ENCODE measurements at regions not wholly inside any gene's neighbourhood (a gene's known extent, or its start where the extent isn't known, plus 50 kb on each side); places are given as distances from the start of the nearest gene placed in this dataset.
"Not testable (repeated sequence)": the region's sequence is repeated elsewhere in the genome, so short reads cannot be mapped to it uniquely, and the experiment has no call there.

DNA sequence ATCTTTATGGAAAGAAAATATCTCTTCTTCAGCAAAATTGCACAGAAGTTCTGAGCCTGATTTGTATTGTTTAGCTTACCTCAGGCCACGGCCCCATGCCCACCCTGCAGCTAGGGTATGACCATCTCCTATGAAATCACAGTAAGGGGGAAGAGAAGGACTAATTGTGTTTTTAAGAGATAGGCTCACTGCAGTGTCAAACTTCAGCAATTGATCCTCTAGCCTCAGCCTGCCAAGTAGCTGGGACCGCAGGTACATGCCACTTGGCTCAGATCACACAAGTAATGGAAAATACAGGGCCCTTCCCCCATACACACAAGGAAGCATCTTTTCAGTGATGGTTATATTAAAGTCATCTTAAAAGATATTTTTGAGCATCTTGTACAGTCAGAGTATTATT, 60.0 kb downstream of the DMAC1 start:
- DNase-seq = no peak

DNA sequence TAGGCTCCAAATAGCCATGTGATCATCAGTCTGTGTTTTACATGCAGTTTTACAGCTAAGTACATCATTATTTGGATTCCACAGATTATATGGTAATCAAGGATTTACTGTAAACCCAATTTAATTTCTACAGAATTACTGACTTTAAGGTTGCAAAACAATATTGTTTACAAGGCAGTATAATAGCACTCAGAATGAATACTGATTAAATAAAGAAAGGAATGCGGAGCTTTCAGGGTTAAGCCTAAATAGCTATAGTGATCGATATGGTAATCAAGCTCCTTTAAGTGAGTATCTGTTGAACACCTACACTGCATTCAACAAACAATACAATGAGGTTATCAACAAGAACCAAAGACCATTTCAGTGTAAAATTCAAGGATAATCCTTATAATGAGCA, 64.3 kb downstream of the DMAC1 start:
- DNase-seq = no peak

GRCh38 chr9:7730164-7730445, 69.5 kb downstream of the DMAC1 start:
- no peak for DNase-seq

DNA sequence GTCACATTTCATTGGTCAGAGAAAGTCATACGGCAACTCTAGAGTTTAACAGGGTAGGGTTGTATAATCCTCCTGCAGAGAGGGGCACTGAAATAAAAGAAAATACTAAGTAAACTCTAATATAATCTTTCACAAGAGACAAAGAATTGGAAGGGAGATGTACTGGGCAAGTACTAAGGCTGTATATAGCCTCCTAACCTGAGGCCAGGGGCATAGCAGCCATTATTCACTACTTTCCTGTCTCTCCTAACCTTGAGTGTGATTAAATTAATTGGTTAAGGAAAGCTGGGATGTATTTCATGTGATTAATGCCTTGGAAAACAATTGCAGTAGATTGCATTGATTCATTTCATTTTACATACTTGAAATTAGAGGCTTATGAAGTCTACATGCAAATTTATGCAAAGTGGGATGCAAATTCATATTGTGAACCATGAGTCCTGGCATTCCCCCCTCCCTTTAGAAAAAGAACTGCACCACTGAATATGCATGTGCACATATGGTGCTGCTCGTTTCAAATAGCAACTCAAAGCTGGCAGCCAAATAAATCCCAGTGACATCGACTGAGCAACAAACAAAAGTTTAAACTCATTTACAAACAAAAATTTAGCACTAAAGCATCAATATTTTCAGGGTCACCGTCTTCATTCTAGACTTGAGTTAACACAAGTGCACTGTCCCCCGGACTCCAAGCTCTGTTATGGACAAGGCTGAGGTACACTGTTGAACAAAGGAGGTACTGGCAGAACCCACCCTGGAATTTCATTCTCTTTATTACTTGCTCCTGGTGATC, 70.0 kb downstream of the DMAC1 start:
- no peak for DNase-seq

- no peak for DNase-seq
These were observed 78.3 kb downstream of the DMAC1 start for GRCh38 chr9:7721291-7721690.

DNA sequence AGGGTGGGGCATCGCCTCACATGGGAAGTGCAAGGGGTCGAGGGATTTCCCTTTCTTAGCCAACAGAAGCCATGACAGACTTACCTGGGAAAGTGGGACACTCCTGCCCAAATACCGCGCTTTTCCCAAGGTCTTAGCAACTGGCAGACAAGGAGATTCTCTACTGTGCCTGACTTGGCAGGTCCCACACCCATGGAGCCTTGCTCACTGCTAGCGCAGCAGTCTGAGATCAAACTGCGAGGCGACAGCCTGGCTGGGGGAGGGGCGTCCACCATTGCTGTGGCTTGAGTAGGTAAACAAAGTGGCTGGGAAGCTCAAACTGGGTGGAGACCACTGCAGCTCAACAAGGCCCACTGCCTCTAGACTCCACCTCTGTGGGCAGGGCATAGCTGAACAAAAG, 86.5 kb downstream of the DMAC1 start:
- DNase-seq = not testable (repeated sequence)

DNA sequence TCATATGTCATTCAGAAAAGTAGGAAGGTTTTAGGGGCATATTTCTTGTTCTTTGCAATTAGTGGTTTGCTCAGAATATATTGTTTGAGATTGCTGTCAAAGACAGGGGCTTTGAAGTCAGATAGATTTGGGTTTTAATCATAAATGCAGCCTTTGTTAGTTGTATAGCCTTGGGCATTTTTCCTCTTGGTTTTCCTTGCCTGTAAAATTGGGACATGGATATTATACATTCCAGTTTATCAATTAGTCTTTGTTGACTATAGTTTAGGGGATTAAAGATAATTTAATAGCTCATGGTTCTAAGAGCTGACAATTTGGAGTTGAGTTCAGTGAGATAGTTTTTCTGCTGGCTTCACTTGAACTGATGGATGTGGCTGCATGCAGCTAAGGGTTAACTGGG, 88.9 kb downstream of the DMAC1 start:
- no peak for DNase-seq

GRCh38 chr9:7707934-7708333, 91.6 kb downstream of the DMAC1 start:
- DNase-seq = no peak

DNA sequence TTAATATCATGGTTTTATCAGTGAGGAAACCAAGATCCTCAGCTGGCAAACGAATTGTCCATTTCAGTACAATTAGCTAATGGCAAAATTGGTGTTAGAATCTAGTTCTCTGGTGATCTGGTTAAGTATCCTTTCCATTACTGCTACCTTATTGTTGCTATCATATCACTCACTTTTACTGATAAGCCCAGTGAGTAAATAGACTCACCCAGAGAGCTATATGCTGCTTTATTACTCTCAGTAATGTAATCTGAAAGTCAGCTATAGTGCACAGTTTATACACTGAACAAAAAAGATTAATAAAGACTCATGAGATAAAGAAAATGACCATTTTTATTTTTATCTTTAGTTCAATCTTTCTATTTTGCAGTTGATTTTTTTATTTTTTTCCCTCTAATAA, 95.0 kb downstream of the DMAC1 start:
- DNase-seq = no peak

DNA sequence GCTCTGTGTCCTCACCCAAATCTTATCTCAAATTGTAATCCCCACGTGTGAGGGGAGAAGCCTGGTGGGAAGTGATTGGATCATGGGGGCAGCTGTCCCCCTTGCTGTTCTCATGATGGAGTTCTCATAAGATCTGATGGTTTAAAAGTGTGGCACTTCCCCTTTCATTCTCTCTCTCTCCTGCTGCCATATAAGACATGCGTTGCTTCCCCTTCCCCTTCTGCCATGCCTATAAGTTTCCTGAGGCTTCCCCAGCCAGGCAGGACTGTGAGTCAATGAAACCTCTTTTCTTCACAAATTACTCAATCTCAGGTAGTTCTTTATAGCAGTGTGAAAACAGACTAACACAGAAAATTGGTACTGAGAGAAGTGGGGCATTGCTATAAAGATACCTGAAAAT, 107.7 kb downstream of the DMAC1 start:
- no peak for DNase-seq

- DNase-seq = no peak
These were observed 109.6 kb downstream of the DMAC1 start for GRCh38 chr9:7690014-7690413.

DNA sequence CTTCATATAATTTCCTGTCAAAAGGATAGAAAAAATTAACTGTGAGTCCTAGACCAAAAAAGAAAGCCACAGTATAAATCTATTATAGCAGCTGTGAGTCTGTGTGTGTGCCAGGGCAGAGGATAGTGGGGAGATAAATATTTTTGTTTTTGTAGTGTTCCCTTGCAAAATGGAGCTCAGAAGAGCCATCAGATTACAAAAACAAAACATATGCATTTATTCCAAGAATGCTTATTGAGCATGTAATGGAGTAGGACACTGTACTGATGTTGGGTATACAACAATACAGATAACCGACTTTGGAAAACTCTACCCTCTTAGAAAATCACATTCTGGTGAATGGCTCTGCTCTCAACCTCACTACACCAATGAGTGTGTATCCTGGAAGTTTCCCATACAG, 111.0 kb downstream of the DMAC1 start:
- DNase-seq = no peak

GRCh38 chr9:7676609-7677156, 122.9 kb downstream of the DMAC1 start:
- no peak for DNase-seq

DNA sequence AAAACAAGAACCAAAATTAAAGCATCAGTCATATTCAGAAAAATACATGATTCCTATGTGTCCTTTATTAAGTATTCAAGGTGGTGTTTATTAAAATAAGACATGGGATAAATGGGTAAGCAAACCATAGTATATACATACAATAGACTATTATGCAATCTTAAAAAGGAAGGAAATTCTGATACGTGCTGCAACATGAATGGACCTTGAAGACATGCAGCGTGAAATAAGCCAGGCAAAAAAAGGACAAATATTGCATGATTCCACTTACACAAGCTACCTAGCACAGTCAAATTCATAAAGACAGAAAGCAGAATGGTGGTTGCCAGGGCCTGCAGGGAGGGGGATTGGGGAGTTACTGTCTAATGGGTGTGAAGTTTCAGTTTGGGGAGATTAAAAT, 127.7 kb downstream of the DMAC1 start:
- DNase-seq = no peak

- no peak for DNase-seq
These were observed 131.0 kb downstream of the DMAC1 start for GRCh38 chr9:7668541-7668940.

DNA sequence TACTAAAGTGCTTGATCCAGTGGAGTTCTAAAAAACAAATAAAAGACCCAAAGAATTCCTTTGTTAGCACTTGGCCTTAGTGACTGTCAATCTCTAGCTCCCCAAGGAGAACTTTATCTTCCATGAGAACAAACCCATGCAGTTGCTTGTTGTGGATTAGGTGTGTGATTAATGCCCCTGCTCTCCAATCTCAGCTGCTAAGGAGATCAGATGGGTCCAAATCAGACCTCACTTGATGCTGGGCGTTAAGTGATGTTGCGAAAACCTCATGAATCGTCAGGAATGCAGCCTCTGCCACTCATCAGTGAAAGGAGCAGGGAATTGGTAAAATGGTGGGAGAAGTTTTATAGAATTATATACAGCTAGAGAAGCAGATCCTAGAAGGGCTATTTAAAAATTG, 133.7 kb downstream of the DMAC1 start:
- no peak for DNase-seq

DNA sequence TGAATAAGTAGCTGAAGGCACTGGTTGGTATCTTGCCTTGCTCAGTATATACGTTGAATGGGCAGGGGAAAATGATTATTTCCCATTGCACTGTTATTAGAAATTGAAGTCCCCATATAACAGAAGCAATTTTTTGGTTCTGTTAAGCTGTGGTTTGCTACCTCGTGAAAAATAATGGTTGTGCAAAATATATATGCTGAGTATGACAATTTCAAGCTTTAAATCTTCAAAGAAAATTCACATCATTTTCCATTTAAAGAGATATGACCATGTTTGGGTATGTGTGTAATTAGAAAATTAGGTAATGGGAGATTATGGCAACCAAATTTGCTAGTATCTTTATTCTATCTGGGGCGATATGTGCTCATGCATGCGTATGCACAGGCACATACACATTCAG, 139.8 kb downstream of the DMAC1 start:
- DNase-seq = no peak

DNA sequence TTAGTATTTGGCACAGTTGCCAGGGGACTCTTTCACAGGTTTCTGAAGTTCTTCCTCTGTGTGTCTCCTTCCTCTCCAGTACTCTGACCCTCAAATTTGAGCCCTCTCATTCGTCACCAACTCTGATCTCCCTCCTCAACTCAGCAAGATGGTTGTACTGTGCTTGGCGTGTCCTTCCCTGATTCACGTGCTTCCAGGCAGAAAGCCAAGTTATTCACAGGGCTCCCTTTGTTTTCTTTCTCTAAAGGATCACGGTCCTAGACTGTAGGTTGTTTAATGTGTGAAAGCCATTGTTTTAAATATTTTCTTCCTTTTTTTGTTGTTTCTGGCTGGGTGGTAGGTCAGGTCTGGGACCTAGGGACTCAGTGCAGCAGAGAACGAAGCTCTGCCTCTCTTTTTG, 142.9 kb downstream of the DMAC1 start:
- peak; percentile 83 for DNase-seq

GRCh38 chr9:7653262-7653661, 146.3 kb downstream of the DMAC1 start:
- DNase-seq = peak; percentile 38

DNA sequence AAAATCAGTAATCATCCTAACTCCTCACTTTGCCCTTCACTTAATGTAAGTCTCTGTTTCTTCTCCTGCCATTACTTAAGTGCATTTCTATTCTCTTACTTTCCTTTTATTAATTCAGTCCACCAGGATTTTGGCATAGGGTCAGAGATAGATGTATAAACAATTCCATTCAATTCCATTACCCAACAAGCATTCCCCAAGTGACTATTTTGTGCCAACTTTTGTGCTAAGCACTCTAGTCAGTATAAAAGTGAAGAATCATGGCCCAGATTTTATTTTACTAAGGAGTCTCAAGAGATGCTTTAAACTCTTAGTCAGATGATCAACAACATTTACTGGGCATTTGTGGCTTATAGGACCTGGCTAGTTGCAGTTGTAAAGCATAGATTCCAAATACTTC, 159.3 kb downstream of the DMAC1 start:
- no peak for DNase-seq

DNA sequence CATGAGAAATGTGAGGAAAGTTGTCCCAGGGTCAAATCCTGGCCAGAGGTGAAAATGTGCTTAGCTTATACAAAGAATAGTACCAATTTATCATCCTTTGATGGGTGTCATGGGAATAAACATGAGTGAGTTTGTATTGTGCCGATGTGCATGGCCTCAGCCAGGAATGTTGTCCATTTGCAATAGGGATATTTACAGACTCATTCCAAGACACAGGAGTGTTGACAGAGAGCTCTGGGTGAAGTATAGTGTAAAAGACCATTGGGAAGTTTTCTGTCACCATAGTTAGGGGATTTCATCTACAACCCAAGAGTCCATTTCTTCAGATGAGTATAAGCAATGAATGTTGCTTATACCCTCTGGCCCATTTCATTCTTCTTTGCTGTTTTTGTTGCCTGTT, 160.1 kb downstream of the DMAC1 start:
- DNase-seq = no peak

GRCh38 chr9:7636838-7637467, 162.6 kb downstream of the DMAC1 start:
- no peak for DNase-seq

DNA sequence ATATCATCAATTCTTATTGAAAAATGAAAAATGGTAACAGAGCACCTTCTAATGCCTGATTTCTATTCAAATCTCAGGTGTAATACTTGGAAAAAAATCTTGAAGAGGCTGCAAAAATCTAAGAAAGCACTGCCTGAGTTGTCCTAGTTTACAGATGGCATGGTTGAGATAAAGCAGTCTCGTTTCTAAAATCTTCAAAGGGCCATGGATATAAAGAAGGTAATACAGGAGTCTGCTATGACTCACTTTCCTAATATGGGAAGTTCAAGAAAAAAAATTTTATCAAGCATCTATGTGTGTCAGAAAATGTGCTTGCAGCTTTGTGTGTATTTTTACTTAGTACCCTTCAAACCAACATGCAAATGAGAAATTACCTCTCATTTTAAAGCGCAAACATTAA, 163.3 kb downstream of the DMAC1 start:
- DNase-seq = no peak

DNA sequence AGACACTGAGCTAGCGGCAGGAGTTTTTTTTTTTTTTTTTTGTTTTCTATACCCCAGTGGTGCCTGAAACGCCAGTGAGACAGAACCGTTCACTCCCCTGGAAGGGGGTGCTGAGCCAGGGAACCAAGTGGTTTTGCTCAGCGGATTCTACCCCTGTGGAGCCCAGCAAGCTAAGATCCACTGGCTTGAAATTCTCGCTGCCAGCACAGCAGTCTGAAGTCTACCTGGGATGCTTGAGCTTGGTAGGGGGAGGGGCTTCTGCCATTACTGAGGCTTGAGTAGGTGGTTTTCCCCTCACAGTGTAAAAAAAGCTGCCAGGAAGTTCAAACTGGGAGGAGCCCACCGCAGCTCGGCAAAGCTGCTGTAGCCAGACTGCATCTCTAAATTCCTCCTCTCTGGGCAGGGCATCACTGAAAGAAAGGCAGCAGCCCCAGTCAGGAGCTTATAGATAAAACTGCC, 173.0 kb downstream of the DMAC1 start:
- not testable (repeated sequence) for DNase-seq

DNA sequence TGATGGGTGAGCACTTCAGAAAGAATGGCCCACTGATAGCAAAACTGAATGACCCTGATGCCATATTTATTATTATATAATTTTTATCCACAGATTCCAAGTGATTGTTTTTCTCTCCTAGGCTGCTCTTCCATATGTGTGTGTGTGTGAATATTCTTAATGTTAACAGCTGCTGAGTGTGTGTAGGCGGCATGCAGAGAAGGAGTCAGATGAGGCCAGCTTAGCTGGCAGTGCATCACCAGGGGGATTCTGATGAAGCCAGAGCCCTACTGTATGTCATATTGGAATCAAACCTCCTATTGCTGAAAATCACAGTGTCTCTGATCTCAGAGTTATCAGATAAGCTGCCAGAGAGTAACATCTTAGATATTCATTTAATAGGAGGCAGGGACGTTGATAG, 177.1 kb downstream of the DMAC1 start:
- DNase-seq = no peak
